DND-41 (cell line): ENCODE measurements at regions not wholly inside any gene's neighbourhood (a gene's known extent, or its start where the extent isn't known, plus 50 kb on each side); places are given as distances from the start of the nearest gene placed in this dataset.

ENCODE experiments used
- EZH2 ChIP-seq: IDR thresholded peaks from 3 replicates; pipeline ENCODE4 v1.6.1; 2012; ENCODE audit warnings: borderline replicate concordance, low read depth, mild to moderate bottlenecking, moderate library complexity, low read length, inconsistent platforms; ENCODE audit not compliant: severe bottlenecking
- TF ChIP-seq, protein P1 (sequence below): IDR thresholded peaks from 2 replicates; pipeline ENCODE4 v1.5.1; 2012; ENCODE audit warnings: borderline replicate concordance, low read length, moderate library complexity, mild to moderate bottlenecking; ENCODE audit not compliant: poor library complexity, severe bottlenecking; ENCODE audit errors: extremely low read depth

DNA sequence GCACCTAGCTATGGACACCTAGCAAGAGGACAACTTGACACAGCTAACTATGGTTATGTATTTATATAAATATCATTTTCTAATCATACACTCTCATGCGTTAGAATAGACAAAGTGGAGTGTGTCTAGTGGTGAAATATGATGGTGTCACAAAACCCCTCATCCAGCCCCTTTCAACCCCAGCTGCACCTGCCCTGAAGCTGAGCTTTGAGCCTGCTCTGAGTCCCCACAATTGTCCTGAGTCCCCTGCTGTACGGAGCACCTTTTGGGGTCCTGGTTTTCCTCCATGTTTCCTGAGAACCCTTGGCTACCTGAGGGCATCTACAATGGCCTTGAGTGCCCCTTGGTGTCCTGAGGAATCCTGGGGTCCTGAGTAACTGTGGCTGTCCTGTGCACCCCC lies 1072.8 kb downstream of the TMEM121 start:
- TF ChIP-seq, protein P1, sequence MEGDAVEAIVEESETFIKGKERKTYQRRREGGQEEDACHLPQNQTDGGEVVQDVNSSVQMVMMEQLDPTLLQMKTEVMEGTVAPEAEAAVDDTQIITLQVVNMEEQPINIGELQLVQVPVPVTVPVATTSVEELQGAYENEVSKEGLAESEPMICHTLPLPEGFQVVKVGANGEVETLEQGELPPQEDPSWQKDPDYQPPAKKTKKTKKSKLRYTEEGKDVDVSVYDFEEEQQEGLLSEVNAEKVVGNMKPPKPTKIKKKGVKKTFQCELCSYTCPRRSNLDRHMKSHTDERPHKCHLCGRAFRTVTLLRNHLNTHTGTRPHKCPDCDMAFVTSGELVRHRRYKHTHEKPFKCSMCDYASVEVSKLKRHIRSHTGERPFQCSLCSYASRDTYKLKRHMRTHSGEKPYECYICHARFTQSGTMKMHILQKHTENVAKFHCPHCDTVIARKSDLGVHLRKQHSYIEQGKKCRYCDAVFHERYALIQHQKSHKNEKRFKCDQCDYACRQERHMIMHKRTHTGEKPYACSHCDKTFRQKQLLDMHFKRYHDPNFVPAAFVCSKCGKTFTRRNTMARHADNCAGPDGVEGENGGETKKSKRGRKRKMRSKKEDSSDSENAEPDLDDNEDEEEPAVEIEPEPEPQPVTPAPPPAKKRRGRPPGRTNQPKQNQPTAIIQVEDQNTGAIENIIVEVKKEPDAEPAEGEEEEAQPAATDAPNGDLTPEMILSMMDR: no peak
- no peak for TF ChIP-seq EZH2
